Uterus (tissue), 2 donors: ENCODE measurements at regions not wholly inside any gene's neighbourhood (a gene's known extent, or its start where the extent isn't known, plus 50 kb on each side); places are given as distances from the start of the nearest gene placed in this dataset.

Experiments
- CTCF ChIP-seq, 4 experiments: fragments of 200-600 bp in 2 of 4; fragments of 450-650 bp in 2 of 4; sonication (generic) in 2 of 4; IDR thresholded peaks; one replicate each; pipeline ENCODE4 v1.5.1; 2016 to 2019; ENCODE audit warnings: antibody characterized with exemption in 4 of 4, mild to moderate bottlenecking in 2 of 4, moderate library complexity in 1 of 4
- POLR2A ChIP-seq, 2 donors: fragments of 450-650 bp; IDR thresholded peaks; one replicate each; pipeline ENCODE4 v1.6.1; 2016; ENCODE audit warnings: antibody characterized with exemption in 2 of 2, mild to moderate bottlenecking in 1 of 2, moderate library complexity in 1 of 2

DNA sequence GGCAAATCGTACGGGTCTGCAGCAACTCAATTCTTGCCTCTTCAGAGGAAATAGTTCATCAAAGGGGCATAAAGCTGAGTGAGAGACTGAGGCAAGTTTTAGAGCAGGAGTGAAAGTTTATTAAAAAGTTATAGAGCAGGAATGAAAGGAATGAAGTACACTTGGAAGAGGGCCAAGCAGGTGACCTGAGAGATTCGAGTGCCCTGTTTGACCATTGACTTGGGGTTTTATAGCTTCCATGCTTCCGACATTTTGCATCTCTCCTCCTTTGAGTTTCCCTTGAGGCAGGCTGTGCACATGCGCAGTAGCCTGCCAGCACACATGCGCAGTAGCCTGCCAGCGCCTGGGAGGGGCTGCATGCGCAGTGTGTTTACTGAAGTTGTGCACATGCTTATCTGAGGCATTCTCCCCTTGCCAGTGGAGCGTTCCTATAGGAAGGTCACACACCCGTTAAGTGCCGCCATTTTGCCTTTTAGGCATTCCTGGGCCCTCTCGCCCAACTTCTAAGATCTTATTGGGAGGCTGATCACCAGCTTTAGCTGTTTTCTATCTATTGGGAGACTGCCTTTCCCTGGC lies 265.5 kb upstream of the MGAT5 start:
- TF ChIP-seq CTCF (IDR thresholded peaks at IDR 0.05), result no peak
- TF ChIP-seq POLR2A (IDR thresholded peaks at IDR 0.05), result no peak
